Hindlimb muscle (tissue), 1 donor: ENCODE measurements at regions not wholly inside any gene's neighbourhood (a gene's known extent, or its start where the extent isn't known, plus 50 kb on each side); places are given as distances from the start of the nearest gene placed in this dataset.
"Not testable (repeated sequence)": the region's sequence is repeated elsewhere in the genome, so short reads cannot be mapped to it uniquely, and the experiment has no call there.

Source experiments
- DNase-seq: peaks from one replicate; pipeline ENCODE4 v3.0.0-alpha.2; 2013

GRCh38 chr17:54368906-54369305 is 531.7 kb upstream of the TOM1L1 start:
- DNase-seq: no peak

- DNase-seq: no peak
Observed at GRCh38 chr17:54372069-54372749, 528.4 kb upstream of the TOM1L1 start.

- no peak for DNase-seq
Observed at GRCh38 chr17:54373970-54374369, 526.7 kb upstream of the TOM1L1 start.

GRCh38 chr17:54376409-54376808 is 524.2 kb upstream of the TOM1L1 start:
- not testable (repeated sequence) for DNase-seq

- DNase-seq: no peak
Observed at GRCh38 chr17:54381482-54381881, 519.2 kb upstream of the TOM1L1 start.

- DNase-seq: no peak
Observed at GRCh38 chr17:54404259-54404658, 496.4 kb upstream of the TOM1L1 start.

GRCh38 chr17:54405826-54406225 is 494.8 kb upstream of the TOM1L1 start:
- no peak for DNase-seq

- no peak for DNase-seq
Observed at GRCh38 chr17:54408731-54409130, 491.9 kb upstream of the TOM1L1 start.

GRCh38 chr17:54418467-54418866 is 482.2 kb upstream of the TOM1L1 start:
- DNase-seq: no peak

GRCh38 chr17:54425671-54426070 is 475.0 kb upstream of the TOM1L1 start:
- DNase-seq: no peak

- DNase-seq: peak; percentile 15
Observed at GRCh38 chr17:54426296-54426886, 474.3 kb upstream of the TOM1L1 start.

GRCh38 chr17:54435966-54436365 is 464.7 kb upstream of the TOM1L1 start:
- no peak for DNase-seq

- no peak for DNase-seq
Observed at GRCh38 chr17:54439816-54440215, 460.8 kb upstream of the TOM1L1 start.

- DNase-seq: no peak
Observed at GRCh38 chr17:54451051-54451450, 449.6 kb upstream of the TOM1L1 start.

GRCh38 chr17:54452666-54453348 is 447.8 kb upstream of the TOM1L1 start:
- no peak for DNase-seq

- no peak for DNase-seq
Observed at GRCh38 chr17:54455251-54455868, 445.3 kb upstream of the TOM1L1 start.

- DNase-seq: not testable (repeated sequence)
Observed at GRCh38 chr17:54465443-54465842, 435.2 kb upstream of the TOM1L1 start.

GRCh38 chr17:54466875-54467274 is 433.8 kb upstream of the TOM1L1 start:
- no peak for DNase-seq

GRCh38 chr17:54482843-54483242 is 417.8 kb upstream of the TOM1L1 start:
- DNase-seq: no peak

- DNase-seq: no peak
Observed at GRCh38 chr17:54493691-54494090, 407.0 kb upstream of the TOM1L1 start.

GRCh38 chr17:54494721-54495715 is 405.6 kb upstream of the TOM1L1 start:
- no peak for DNase-seq

GRCh38 chr17:54505404-54505803 is 395.2 kb upstream of the TOM1L1 start:
- DNase-seq: no peak
